Spleen (tissue), 7 donors: ENCODE measurements at regions not wholly inside any gene's neighbourhood (a gene's known extent, or its start where the extent isn't known, plus 50 kb on each side); places are given as distances from the start of the nearest gene placed in this dataset.

ENCODE experiments used
- POLR2A ChIP-seq, 3 donors: fragments of 450-650 bp; IDR thresholded peaks; one replicate each; pipeline ENCODE4 v1.5.1; 2017; ENCODE audit warnings: antibody characterized with exemption in 3 of 3, mild to moderate bottlenecking in 1 of 3
- POLR2AphosphoS5 ChIP-seq, 3 donors: sonication (generic); formaldehyde crosslinking; IDR thresholded peaks; one replicate each; pipeline ENCODE4 v1.5.1; 2017; ENCODE audit warnings: antibody characterized with exemption in 3 of 3
- TF ChIP-seq, protein P1 (sequence below), 11 experiments: fragments of 200-600 bp in 7 of 11; fragments of 450-650 bp in 4 of 11; sonication (generic) in 4 of 11; IDR thresholded peaks in 8 of 11; conservative IDR thresholded peaks in 3 of 11; 1 replicate in 7 of 11; 2 replicates in 4 of 11; pipeline versions ENCODE4 v1.4.0 to v1.8.0; 2016 to 2021; ENCODE audit warnings: antibody characterized with exemption in 11 of 11, inconsistent platforms in 4 of 11, mild to moderate bottlenecking in 1 of 11
- donor health status: DM: no; HTN: no; CAD: no; lungs with moderate emphysema.
- donor health status: DM: no; HTN: no; CAD: no.
- donor health status: DM: no; HTN: no; CAD: no.

DNA sequence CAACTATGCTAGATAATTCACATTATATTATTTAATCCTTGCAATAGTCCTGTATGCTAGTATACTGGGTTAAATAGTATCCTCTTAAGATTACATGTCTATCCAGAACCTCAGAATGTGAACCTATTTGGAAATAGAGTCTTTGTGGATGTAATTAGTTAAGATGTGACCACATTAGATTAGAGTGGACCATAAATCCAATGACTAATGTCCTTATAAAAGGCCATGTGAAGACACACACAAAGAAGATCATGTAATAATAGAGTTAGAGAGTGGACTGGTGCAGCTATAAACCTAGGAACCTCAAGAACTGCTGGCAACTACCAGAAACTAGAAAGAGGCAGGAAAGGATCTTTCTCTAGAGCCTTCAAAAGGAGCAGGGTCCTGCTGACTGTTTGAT, 263.6 kb upstream of the PTGER4 start:
- TF ChIP-seq, protein P1, sequence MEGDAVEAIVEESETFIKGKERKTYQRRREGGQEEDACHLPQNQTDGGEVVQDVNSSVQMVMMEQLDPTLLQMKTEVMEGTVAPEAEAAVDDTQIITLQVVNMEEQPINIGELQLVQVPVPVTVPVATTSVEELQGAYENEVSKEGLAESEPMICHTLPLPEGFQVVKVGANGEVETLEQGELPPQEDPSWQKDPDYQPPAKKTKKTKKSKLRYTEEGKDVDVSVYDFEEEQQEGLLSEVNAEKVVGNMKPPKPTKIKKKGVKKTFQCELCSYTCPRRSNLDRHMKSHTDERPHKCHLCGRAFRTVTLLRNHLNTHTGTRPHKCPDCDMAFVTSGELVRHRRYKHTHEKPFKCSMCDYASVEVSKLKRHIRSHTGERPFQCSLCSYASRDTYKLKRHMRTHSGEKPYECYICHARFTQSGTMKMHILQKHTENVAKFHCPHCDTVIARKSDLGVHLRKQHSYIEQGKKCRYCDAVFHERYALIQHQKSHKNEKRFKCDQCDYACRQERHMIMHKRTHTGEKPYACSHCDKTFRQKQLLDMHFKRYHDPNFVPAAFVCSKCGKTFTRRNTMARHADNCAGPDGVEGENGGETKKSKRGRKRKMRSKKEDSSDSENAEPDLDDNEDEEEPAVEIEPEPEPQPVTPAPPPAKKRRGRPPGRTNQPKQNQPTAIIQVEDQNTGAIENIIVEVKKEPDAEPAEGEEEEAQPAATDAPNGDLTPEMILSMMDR (IDR thresholded peaks at IDR 0.05 in 8 of 11, conservative IDR thresholded peaks at IDR 0.05 in 3 of 11): no peak
- no peak for TF ChIP-seq POLR2AphosphoS5 (IDR thresholded peaks at IDR 0.05)
- TF ChIP-seq POLR2A (IDR thresholded peaks at IDR 0.05): no peak
